GM21381 (cell line): ENCODE measurements at regions not wholly inside any gene's neighbourhood (a gene's known extent, or its start where the extent isn't known, plus 50 kb on each side); places are given as distances from the start of the nearest gene placed in this dataset.
"Not testable (repeated sequence)": the region's sequence is repeated elsewhere in the genome, so short reads cannot be mapped to it uniquely, and the experiment has no call there.

ENCODE experiments used
- ATAC-seq: cut with Tn5 transposase; IDR thresholded peaks from one replicate; pipeline ENCODE4 v1.9.1; 2021; ENCODE audit warnings: mild to moderate bottlenecking, moderate library complexity; ENCODE audit not compliant: unreplicated experiment

GRCh38 chr5:52603778-52604554, 183.8 kb upstream of the ITGA1 start:
- ATAC-seq, result no peak

DNA sequence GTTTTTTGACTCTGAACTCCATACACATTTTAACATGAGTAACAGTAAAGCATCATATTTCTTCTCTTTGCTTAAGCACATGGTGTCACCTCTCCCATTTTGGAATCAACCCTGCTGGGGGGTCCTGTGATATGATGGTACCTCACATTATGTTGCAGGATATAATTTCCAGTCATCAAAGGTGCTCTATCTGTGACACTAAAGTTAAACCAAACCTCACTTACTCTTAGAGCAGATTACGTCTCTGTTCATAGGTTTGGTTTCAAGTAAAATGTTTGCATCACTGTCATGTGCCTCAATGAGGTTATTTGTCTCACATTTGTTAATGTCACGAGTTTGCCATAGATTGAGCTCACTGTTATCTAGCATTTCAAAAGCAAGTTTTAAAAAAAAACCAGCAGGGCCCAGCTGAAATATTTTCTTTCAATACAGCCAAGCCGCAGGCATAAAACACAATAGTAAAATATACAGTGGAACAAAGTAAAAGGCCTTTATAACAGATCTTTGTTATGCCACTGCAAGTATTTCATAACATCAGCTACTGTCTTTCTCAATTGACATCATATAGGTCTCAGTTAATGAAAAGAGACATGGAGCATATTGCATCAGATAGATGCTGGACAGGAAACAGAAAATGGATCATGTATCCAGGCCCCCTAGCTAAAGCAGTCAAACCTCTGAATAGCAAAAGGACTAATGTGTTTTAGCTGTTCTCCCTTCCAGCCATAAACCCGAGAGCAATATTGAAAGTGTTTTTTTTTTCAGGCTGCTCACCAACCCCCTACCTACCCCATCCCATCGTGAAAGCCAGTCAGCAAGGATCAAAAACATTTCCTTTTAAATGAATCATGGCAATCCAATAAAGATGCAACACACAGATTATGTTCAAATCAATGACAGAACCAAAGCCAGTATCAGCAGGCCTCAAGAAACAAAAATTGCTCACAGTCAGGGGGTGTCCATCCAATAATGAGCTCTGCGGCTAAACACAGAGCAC, 182.1 kb upstream of the ITGA1 start:
- no peak for ATAC-seq

- ATAC-seq, result no peak
Measured at GRCh38 chr5:52607227-52607824, 180.4 kb upstream of the ITGA1 start.

DNA sequence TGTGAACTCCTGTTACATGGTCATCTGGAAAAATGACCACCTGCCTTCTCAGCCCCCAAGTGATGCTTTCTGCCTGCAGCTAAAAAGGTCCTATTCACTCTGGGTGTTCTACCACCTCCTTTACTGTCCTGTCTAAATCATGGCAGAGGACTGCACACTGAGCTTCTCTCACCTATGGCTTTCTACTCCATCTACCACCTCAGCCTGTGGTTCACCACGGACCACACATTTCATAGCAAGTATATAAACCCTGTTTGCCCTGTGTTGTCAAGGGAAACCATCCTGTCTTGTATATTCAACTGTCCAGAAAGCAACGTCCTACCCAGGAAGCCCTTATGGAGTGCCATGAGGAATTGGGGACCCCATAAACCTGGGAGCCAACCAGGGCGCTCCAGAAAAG, 167.4 kb upstream of the ITGA1 start:
- ATAC-seq, result no peak

GRCh38 chr5:52623291-52623690, 164.4 kb upstream of the ITGA1 start:
- ATAC-seq, result no peak

DNA sequence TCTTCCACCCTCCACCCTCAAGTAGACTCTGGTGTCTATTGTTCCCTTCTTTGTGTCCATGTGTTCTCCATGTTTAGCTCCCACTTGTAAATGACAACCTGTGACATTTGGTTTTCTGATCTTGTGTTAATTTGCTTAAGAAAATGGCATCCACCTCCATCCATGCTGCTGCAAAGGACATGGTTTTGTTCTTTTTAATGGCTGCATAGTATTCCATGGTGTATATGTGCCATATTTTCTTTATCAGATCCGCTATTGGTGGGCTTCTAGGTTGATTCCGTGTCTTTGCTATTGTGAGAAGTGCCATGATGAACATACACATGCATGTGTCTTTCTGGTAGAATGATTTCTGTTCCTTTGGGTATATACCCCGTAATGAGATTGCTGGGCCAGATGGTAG, 163.4 kb upstream of the ITGA1 start:
- no peak for ATAC-seq

DNA sequence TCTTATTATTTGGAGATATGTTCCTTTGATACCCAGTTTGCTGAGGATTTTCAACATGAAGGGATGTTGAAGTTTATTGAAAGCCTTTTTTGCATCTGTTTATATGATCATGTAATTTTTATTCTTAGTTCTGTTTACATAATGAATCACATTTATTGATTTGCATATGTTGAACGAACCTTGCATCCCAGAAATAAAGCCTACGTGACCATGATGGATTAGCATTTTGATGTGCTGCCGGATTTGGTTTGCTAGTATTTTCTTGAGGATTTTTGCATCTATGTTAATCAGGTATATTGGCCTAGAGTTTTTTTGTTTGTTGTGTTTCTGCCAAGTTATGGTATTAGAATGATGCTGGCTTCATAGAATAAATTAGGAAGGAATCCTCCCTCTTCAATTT, 161.4 kb upstream of the ITGA1 start:
- no peak for ATAC-seq

DNA sequence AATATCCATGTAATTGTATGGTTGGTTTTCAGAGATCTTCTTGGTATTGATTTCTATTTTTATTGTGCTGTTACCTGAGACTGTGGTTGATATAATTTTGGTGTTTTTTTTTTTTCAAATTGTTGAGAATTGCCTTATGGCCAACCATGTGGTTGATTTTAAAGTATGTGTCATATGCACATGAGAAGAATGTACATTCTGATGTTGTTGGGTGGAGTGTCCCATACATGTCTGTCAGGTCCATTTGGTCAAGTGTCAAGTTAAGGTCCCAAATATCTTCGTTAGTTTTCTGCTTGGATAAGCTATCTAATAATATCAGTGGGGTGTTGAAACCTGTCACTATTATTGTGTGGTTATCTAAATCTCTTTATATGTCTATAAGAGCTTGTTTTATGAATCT, 160.0 kb upstream of the ITGA1 start:
- ATAC-seq, result no peak

GRCh38 chr5:52632281-52632680, 155.4 kb upstream of the ITGA1 start:
- no peak for ATAC-seq

GRCh38 chr5:52634171-52634570, 153.5 kb upstream of the ITGA1 start:
- not testable (repeated sequence) for ATAC-seq

- no peak for ATAC-seq
Measured at GRCh38 chr5:52638732-52639131, 149.0 kb upstream of the ITGA1 start.

GRCh38 chr5:52648726-52649125, 139.0 kb upstream of the ITGA1 start:
- ATAC-seq, result no peak

DNA sequence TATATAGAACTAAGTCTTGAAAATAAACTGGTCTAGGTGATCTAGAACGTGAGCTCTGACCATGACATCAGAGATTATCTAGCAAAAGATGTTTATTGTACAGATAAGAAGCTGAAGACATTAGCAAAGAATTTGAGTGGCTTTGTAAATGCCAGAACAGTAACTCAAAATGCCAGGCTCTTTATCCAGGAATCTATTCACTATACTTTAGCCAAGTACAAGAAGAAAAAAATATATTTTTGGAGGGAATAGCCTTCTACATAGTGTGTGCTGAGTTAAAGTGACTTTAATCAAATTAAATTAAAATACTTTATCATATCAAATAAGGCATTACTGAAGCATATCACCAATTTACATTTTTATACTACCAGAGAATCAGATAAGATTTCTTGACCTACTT, 132.6 kb upstream of the ITGA1 start:
- ATAC-seq, result no peak

DNA sequence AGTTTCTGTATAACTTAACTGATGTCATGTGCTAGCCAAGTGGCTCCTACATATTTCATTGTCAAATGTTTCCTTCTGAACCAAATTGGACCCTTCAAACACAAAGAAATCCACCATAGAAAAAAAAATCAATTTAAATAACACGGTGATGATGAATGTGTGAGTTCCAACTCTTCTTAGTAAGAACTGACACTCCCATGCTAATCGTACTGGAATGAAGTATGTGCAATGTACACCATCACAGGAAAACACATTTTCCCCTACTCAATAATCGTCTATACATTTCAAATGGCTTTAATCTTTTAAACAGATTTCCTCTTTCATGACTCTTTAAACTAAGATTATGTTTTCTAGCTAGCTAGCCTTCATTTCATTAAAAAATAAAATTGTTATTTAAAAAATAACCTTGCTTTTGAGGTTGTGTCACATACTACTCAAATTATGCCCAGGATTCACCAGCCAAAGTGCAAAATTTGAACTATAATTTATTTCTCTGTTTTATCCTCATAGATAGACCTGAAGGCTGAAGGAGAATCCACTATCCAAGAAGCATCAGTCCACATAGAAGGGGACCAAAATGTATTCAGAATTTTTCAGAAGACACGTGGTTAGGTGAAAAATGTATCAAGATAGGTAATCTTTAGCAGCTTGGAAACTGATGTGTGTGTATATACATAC, 131.0 kb upstream of the ITGA1 start:
- ATAC-seq, result no peak

DNA sequence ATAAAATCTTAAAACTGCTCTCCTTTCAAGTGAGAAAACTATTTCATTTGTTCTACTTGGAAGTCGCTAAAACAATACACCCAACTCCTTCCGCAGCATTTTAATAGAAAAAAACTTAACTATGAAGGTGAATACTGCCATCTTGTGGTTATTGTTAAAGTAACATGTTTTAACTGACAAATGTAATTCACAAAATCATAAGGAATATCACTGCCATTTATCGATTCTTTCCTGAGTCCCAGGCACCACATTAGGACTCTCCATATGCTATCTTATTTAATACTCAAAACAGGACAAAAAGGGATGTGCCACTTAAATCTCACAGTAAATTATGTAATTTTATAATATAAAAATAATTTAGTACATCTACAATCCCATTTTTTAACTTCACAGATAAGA, 130.5 kb upstream of the ITGA1 start:
- ATAC-seq, result no peak

DNA sequence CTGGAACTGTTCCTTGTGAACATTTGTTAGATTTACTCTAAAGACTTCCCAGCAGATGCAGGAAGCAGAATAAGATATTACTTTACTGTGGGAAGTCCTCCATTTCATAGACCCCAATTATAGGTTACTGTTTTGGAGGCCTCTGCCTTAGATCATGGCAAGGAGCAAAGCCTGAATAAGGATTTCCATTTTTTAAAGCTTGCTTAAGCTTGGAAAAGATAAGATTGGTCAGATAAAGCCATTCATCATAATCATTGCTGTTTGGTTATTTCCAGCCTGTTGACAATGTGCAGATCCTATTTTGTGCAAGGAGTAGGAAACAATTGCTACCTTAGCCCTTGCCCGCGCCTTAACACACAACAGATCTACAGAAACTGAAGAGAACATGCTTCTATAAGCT, 129.5 kb upstream of the ITGA1 start:
- ATAC-seq, result no peak

- ATAC-seq, result no peak
Measured at GRCh38 chr5:52660621-52661020, 127.1 kb upstream of the ITGA1 start.

- no peak for ATAC-seq
Measured at GRCh38 chr5:52661903-52662595, 125.7 kb upstream of the ITGA1 start.

- ATAC-seq, result no peak
Measured at GRCh38 chr5:52665559-52665958, 122.2 kb upstream of the ITGA1 start.

DNA sequence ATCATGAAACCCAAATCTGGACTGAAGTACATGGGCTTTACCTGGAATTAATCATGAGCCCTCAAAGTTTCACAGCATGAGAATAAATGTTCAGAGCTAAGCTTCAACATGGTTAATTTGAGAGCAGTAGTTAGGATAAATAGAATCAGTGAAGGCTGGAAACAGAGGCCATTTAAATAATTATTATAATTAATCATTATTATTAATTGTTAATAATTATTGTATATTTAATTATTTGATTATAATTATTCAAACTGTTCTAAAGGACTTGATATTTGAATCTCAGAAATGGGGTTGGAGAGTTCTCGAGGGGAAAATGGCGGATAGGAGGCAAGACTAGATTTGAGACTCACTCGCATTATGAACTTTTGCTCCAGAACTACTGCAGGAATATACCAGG, 119.6 kb upstream of the ITGA1 start:
- ATAC-seq, result no peak
